HG02870 (cell line): ENCODE measurements at regions not wholly inside any gene's neighbourhood (a gene's known extent, or its start where the extent isn't known, plus 50 kb on each side); places are given as distances from the start of the nearest gene placed in this dataset.
"Not testable (repeated sequence)": the region's sequence is repeated elsewhere in the genome, so short reads cannot be mapped to it uniquely, and the experiment has no call there.

Source experiments
- ATAC-seq: cut with Tn5 transposase; IDR thresholded peaks from one replicate; pipeline ENCODE4 v1.9.1; 2021; ENCODE audit warnings: mild to moderate bottlenecking, moderate library complexity; ENCODE audit not compliant: unreplicated experiment

DNA sequence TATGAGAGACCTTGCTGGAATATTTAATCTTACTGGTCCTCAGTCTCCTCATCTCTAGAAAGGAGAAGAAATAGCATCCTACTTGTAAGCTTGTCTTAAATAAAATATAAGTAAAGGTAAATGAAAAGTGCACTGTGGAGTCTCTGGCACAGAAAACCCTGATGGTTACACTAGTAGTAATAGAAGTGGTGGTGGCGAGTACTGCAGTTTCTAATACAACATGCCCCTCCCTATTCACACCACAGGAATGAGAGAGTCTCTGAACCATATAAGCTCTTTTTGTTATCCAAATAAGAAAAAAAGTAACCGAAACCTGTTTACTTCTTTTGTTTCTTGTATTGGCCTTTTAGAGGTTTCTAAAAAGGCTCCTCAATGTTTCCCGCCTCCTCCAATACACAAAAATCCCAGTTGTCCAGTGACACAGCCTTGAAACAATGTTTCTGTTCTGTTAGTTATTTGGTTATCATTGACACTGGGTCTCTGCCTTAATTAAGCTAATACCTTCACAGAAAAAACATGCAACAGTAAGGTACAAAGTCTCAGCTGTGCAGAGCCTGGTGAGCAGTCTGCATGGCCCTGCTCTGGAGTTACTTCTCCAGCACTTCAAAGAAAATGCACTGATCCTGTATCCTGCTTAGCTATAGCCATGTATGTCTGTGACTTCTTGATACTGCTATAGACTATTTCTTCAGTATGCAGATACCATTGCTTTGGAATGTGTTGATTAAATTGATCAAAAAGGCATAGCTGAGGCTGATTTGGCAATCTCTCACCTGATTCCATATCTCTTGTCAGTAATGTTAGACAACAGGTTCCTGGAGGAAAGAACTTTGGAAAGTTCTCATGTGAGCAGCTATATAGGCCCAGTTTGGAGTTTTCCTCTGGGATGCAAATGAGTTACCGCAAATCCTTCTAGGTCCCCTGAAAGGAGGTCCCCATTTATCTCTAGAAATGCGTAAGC is 315.6 kb upstream of the IL12A start:
- ATAC-seq, result peak; percentile 64

DNA sequence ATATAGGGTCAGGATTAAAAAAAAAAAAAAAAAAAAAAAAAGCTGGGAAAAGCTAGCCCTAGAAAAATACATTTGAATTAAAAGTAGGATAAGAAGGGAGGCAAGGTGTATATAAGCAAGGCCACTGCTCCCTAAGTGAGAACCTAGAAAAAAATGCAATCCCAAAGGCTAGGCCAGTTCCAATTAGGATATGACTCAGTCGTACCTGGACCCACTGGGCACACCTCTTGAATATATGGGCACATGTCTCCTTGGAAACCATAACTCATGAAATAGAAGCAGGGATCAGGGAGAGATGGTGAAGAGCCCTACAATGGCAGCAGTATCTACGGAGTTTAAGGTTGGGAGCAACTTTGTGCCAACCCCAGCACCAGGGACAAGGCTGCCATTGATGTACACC is 314.1 kb upstream of the IL12A start:
- ATAC-seq, result no peak

DNA sequence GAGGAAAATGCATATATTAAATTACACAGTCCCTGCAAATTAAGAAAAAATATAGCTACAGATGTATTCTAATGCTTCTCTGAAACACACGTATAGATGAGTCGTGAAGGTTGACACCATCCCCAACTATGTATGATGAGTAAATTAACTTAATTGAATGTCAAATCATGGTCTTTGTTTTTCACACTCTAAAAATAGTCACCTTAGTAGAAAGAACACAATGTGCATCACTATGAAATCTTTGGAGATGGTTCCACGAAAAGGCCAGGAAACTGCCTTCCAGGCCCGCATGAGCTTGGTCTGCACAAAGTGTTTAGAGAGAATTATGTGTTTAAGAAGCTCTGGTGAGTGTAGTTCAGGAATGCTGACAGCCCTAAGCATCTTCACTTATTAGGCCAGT is 313.4 kb upstream of the IL12A start:
- no peak for ATAC-seq

DNA sequence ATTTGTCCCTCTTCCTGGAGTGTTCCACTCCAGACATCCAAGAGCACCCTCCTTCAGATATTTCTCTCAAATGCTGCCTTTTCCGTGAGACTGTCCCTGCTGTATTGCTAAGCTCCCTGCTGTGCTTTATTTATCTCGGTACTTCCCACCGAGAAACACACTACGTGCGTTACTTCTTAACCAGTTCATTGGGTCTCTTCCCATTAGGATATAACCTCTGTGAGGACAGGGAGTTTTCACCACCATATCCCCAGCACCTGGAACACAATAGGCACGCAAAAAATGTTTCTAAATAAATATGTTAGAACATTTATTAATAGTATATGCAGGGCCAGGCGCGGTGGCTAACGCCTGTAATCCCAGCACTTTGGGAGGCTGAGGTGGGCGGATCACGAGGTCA is 308.7 kb upstream of the IL12A start:
- ATAC-seq, result no peak

DNA sequence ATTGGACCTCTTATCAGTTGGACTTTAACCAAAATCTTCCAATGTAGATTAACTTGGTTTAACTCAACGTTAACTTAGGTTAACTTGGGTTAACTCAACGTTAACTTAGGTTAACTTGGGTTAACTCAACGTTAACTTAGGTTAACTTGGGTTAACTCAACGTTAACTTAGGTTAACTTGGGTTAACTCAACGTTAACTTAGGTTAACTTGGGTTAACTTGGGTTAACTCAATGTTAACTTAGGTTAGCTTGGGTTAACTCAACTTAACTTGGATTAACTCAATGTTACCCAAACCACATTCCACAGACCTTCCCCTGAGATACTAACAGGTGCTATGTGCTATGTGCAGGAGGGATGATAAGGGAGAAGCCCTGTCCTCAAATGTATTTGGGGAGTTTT is 306.9 kb upstream of the IL12A start:
- not testable (repeated sequence) for ATAC-seq

DNA sequence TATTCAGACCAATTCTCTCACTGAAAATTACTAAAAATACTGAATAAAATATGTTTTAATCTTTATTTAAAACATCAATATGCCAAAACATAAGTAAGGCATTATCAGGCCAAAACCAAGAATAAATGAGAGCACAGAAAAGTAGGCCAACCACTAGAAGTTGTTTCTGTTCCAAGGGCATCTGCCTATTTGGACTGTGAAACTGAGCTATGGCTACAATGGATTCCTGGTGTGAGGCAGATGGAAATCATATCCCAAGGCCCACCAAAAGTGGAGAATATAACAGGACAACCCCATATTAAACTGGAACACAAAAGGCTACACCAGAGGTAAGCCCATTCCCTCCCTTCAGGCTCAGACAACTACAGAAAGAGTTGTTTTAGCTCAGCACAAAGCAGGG is 302.8 kb upstream of the IL12A start:
- ATAC-seq, result no peak

DNA sequence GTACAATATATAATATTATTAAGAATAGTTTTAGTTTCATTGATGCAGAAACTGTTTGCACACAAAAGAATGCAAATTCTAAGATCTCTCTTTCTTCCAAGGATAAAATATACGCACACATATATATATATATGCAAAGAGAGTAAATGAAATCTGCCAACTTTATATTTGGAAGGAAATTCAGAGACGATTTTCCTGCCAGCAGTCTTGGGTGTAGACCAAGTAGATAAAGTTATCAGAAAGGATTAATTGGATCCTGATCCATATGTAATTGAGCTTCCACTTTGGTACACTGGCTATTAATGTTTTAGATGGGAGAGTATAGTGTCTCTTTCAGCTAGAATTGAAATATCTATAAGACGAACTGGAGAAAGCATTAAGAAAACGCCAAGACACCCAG is 295.4 kb upstream of the IL12A start:
- ATAC-seq, result no peak

DNA sequence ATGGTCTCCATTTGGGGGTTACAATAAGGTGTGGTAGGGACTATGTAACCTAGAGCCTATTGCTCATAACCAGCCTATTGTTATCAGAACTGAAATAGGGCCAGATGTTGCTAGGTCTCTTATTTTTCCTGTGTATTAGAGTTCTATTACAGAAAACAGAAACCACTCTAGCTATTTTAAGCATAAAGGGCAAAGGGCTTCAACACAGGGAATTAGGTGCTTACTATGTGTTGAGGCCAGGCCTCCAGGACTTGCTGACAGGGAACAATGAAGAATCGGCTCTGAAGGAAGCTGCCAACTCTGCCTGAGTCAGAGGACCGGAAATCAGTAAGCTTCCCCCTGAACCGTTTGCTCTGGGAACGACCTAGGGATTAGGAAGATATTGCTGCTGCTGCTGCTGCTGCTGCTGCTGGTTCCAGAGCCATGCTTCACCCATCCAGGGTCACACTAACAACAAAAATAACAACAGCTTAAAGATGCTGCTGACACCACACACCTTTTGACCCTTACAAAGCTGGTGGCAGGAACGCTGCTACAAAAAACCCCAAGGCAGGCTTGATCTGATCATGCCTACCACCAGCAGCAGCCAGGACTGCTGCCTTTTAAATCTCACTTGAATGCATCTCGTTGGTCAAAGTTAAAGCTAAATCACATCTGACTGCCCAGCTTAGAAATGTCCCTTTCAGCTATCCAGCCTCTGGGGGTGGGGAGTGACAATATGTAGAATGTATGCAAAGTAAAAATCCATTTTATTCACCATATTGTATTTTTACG is 276.9 kb upstream of the IL12A start:
- no peak for ATAC-seq

DNA sequence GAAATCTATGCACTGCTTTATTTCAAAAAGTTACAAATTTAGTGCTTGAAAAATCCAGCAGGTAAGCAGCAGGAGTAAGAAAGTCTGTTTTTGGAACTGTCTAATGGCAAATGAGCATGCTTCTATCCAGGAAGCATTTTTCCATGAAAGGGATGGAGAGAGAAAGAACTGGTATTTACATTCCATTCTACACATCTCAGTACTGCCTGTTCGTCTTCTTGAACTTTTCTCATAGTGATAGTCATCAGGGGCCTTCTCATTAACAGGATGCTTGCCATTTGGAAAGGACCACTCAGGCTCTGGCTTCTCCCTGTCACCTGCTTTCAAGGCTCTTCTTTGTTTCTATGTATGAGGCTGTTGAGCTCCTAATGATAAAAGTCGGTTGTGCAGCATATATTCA is 267.3 kb upstream of the IL12A start:
- no peak for ATAC-seq

DNA sequence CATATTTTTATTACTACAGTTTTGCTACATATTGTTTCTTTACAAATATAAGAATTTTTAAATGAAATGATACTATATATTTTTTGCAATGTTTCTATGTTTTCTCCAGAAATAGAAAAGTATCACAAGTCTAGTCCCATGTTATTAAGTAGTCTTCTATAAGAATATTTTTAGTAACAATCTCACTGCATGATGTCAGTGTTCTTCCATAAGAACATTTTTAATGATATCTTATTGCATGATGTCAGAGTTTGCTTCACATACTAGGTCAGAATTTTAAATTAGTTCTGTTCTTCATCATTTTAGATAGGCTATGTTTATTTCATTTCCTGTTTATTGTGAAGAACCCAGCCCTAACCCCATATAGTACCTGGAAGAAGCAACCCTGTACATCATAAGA is 265.3 kb upstream of the IL12A start:
- ATAC-seq, result no peak

DNA sequence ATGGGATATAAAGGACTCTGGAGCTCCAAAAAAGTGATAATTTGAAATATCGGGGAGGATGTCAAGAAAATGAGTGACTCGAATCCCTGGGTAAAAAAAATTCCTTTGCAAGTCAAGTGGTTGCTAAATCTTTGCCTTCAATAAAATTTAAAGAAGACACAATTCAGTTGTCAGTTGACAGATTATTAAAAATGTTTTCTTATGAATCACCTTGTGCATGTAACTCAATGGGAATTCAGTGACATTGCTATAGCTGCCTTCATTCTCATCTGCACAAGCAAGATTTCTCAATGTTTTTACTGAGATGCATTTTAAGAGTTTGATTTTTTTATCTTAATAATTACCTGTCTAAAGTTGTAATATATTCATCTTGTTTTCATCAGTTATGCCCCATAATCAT is 264.0 kb upstream of the IL12A start:
- no peak for ATAC-seq

DNA sequence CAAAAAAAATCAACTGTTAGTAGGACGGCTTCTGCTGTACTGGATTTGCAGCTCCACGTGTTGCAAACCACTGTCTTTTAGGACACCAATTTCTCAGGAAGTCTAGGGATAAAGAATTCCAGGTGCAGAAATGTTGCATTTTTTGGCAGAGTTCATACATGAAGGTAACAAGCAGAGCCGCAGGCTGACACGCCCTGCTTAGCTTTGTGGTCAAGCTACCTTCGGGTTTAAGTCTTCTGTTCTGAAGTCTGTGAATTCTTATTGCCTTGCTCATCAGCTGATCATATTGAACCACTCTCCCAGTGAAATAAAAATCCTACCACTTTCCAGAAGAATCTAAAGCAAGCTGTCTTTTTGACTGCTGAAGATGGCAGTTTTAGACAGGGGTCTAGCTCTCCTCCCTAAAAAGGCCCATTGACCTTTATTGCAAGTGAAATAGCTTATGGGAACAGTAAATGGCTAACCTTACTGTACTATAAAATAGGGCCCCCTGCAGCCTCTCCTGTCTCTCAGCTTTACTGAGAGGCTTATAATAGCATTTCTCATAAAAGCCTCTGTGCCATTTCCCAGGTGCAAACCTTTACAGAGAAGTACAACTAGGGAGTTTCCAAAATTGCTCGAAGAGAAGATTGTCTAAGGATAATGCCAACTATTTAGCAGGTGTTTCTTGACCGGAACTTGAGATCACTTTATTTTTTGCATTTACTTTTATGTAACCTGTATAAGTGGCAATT is 262.2 kb upstream of the IL12A start:
- no peak for ATAC-seq

DNA sequence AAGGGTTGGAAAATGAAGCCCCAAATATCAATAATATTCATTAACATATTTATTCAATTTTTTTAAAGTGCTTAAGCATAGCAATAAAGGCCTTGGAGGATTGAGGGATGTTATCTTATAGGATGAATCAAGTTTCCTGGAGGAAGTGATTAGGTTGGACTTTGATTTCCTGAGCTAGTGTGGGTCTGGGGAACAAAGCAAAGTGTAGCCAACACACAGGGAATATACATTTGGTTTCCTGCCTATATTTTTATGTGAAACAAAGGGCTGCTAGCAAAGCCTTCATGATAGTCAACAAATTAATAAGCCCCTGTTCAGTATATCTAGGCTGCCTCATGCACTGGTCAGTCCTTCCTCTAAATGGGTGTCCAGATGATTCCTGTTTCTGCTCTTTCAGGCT is 261.1 kb upstream of the IL12A start:
- ATAC-seq, result no peak

DNA sequence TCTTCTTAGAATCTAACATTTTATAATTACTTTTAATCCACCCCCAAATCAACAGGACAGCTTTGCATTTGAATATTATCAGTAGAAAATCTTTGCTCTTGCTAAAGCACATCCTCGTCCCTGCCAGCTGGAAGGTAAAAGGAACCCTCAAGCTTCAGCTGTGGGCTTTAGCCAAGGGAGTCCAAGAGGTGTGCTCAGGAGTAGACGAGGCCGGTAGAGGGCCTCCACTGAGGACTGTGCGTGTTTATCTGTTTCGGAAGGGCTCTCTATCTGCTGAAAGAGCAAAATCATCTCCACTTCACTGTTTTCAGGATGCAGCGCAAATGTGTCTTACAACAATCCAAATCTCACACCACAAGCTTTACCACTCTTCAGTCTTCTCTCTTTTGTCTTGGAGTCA is 257.4 kb upstream of the IL12A start:
- ATAC-seq, result no peak

DNA sequence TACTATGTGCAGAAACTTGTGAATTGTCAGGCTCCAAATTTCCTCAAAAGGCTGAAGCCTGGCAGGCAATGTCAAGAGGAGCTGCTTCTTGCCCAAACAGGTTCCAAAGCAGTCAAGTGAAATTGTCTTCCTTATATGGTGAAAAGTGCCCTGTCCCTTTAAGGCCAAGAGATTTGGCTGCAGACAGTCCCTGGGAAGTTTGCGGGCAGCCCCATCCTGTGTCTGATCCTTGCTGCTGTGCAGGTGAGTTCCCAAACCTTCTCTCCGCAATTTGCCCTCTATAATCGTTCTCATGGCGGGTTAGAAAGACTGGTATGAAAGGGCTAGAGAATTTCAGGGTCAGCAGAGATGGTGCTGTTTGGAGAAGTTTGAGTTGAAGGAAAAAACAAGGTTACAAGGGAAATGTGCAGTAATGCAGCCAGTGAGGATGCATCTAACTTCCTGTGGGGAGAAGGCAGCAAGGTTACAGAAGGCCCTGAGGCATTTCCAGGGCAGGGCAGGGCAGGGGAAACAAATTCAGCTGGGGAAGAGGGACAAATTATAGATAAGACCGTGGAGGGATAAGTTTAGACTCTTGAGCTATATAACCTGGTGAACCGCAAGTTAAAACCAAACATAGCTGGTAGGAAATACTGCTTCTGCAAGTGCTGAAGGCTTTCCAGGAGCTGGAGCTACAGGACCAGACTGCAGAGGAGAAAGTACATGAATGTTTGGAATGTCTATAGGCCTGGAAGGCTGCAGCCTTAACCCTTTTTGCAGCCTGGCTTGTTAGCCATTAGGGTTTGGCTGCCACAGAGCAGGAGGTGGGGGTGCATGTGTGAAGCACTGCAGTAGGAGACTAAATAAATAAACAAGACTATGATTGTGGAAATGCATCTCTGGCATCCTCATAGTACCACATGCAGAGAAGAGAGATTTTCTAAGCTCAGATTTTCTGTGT is 256.2 kb upstream of the IL12A start:
- no peak for ATAC-seq

DNA sequence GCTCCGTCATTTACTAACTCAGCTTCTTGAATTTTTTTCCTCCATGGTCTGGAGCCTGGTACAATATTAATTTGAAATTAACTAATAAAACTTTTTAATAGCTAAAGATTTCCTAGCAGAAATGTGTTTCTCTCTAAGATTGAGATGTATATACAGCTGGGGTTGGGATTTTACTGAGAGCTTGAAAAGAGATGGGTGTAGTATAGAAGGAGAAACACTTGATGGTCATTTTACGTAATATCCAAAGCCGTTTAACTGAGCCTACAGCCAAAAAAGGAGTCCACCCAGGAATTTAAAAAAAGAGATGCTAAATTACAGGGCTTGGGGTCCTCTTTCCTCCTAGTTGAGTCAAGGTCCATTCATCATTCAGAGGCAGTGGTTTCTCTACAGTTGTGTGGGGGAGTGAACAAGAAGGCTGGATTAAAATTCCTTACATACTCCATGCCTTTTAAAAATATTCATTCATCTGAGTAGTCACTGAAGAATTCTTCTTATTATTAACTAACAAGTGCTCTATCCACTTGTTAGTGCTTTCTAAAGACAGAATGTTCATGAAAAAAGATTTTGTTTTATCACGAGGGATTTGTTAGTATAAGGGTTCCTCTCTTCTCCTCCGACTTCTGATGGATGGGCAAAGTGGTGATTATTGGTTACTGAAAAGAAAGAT is 255.3 kb upstream of the IL12A start:
- ATAC-seq, result no peak

DNA sequence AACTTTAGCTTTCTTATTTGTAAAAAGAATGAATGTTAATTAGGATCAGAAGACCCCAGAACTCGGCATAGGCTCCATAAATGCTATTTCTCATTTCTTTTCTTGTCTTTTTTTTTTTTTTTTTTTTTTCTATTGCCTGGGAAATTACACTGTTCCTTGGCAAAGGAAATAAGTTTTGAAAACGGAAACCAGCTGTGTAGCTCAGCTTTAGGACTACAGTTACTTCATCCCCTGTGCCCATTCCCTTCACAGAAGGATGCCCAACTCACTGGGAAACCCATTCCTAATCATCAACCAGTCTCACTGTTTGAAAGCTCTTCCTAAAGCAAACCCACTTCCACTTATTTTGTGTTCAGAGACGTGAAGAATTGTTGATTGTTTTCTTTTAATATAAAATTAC is 254.0 kb upstream of the IL12A start:
- no peak for ATAC-seq

DNA sequence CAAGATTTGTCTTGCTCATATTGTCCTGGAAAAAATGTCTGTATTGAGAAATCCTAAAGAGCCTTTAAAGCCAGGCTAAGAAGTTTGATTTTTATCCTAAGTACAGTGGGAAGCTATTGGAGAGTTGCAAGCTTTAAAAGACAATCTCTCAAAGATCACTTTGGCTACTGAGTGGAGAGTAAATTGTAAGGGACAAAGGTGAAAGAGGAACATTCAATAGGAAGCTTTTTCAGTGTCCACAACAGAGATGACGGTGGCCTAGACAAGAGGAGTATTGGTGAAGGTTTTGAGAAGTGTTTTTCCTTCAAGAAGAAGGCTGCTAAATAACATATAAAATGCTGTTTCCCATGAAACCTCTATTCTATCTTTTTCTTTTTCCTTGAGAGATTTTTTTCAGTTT is 249.5 kb upstream of the IL12A start:
- no peak for ATAC-seq

DNA sequence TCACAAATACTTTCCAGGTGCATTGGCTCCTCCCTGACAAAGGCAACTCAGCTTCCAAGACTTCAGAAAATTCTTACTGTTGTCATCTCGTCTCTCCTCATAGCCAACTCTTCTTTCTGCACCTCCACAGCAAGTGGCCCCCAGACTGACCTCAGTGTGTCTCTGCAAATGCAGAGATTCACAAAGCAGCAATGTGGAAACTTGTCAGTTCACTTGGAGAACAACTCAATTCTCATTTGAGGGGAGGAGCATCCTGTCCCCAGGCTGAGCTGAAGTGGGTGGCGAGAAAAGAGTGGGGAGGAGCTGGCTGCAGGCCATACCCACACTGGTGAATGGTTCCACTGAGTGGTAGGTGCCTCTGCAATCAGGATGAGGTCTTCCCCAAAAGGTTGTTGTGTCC is 248.7 kb upstream of the IL12A start:
- no peak for ATAC-seq

DNA sequence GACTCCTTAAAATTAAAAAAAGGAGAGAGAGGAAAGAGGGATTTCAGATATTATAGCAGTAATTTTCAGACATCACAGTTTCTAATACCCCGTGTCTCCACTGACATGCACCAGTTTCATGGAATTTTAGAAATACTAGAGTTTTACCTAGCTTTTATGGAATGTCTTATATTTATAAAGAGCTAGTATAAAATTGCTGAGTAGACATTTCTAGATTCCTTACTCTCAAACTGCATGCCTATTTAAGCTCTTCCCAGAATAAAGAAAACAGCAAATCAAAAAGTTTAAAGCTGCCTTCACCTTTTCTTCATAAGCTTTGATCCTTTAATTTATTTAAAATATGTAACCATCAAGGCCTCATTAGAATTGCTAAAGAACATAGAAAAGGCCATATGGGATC is 247.4 kb upstream of the IL12A start:
- no peak for ATAC-seq
